CD8-positive, alpha-beta memory T cell (primary cell): ENCODE measurements at regions not wholly inside any gene's neighbourhood (a gene's known extent, or its start where the extent isn't known, plus 50 kb on each side); places are given as distances from the start of the nearest gene placed in this dataset.

Experiments
- CTCF ChIA-PET: fragments of 350-600 bp; sonication (Branson Sonifier 250); formaldehyde crosslinking; loops from one replicate; lab custom pipeline; 2021; ENCODE audit warnings: antibody characterized with exemption; lab: Charles Lee
- POLR2A ChIA-PET: fragments of 350-600 bp; sonication (Branson Sonifier 250); formaldehyde crosslinking; loops from one replicate; lab custom pipeline; 2021; ENCODE audit warnings: antibody characterized with exemption; lab: Charles Lee
- DNase-seq, 5 donors: peaks; one replicate each; pipeline versions ENCODE4 v3.0.0 to v3.0.0-alpha.2; 2020 to 2022; ENCODE audit warnings: mixed read lengths in 1 of 5
- H3K27ac ChIP-seq: one replicate; pipeline ENCODE4 v1.7.0; 2013; ENCODE audit warnings: low read depth, mild to moderate bottlenecking, low read length, moderate library complexity
- H3K27me3 ChIP-seq: 2 replicates; pipeline ENCODE4 v1.7.0; 2013; ENCODE audit warnings: low read length, mild to moderate bottlenecking; ENCODE audit not compliant: insufficient read depth, poor library complexity, severe bottlenecking
- H3K36me3 ChIP-seq: 2 replicates; pipeline ENCODE4 v1.7.0; 2013; ENCODE audit warnings: mild to moderate bottlenecking, low read length, moderate library complexity; ENCODE audit not compliant: insufficient read depth
- H3K4me1 ChIP-seq: 2 replicates; pipeline ENCODE4 v1.7.0; 2013; ENCODE audit warnings: mild to moderate bottlenecking, low read length, moderate library complexity; ENCODE audit not compliant: insufficient read depth
- H3K4me3 ChIP-seq: 2 replicates; pipeline ENCODE4 v1.7.0; 2013; ENCODE audit warnings: mild to moderate bottlenecking, low read length
- H3K9me3 ChIP-seq: 2 replicates; pipeline ENCODE4 v1.7.0; 2013; ENCODE audit warnings: mild to moderate bottlenecking, low read length
- H3K27ac Mint-ChIP-seq, 8 donors: one replicate each; pipeline ENCODE4 v1.8.0; 2020 to 2021; ENCODE audit warnings: mixed read lengths in 8 of 8, mild to moderate bottlenecking in 6 of 8, inconsistent platforms in 3 of 8, moderate library complexity in 3 of 8
- H3K27me3 Mint-ChIP-seq, 2 donors: one replicate each; pipeline ENCODE4 v1.8.0; 2020 to 2021; ENCODE audit warnings: mixed read lengths in 2 of 2, mild to moderate bottlenecking in 1 of 2, moderate library complexity in 1 of 2
- H3K36me3 Mint-ChIP-seq, 3 donors: one replicate each; pipeline ENCODE4 v1.8.0; 2020 to 2021; ENCODE audit warnings: mixed read lengths in 3 of 3, inconsistent platforms in 1 of 3, mild to moderate bottlenecking in 1 of 3
- H3K4me1 Mint-ChIP-seq, 3 donors: one replicate each; pipeline ENCODE4 v1.8.0; 2020 to 2021; ENCODE audit warnings: mixed read lengths in 3 of 3, inconsistent platforms in 1 of 3, mild to moderate bottlenecking in 1 of 3
- H3K4me3 Mint-ChIP-seq, 7 donors: one replicate each; pipeline ENCODE4 v1.8.0; 2020 to 2021; ENCODE audit warnings: mixed read lengths in 7 of 7, mild to moderate bottlenecking in 6 of 7, moderate library complexity in 4 of 7, inconsistent platforms in 2 of 7
- H3K9me3 Mint-ChIP-seq, 5 donors: one replicate each; pipeline ENCODE4 v1.8.0; 2020 to 2022; ENCODE audit warnings: mixed read lengths in 5 of 5, mild to moderate bottlenecking in 3 of 5, moderate library complexity in 2 of 5, inconsistent platforms in 1 of 5

DNA sequence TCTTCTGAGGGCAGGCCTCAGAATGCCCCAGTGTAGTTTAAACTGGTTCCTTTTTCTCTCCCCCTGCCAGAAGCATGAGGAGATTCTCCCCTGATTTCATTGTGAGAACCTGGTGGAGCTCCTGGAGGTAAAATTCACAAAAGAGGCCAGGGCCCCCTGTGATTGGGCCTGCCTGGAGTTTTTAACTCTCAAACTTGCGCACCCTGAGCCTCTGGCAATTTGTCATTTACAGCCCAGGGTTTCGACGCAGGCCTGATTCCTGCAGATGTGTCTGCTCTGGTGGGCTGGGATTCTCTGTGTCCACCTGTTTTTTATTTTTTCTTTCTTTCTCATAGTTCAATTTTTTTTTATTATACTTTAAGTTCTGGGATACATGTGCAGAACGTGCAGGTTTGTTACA lies 157.9 kb downstream of the ASB1 start:
- Histone ChIP-seq H3K27ac (no peak overlapping the region), H3K9me3 (no peaks in the 10 kb centered on the region), H3K4me3 (no peak overlapping the region), H3K36me3 (no peaks in the 10 kb centered on the region), H3K27me3 (no peaks in the 10 kb centered on the region), H3K4me1 (no peaks in the 10 kb centered on the region)
- ChIA-PET CTCF (no interaction called here), POLR2A (no interaction called here)
- Mint-ChIP-seq H3K36me3 (no peaks in the 10 kb centered on the region), H3K27ac (no peak overlapping the region), H3K4me1 (no peaks in the 10 kb centered on the region), H3K27me3 (peaks cover 5 to 14% of the 10 kb centered on the region in 2 donors), H3K4me3 (no peak overlapping the region), H3K9me3 (peaks cover 0 to 1% (median 0%) of the 10 kb centered on the region in 5 donors)
- DNase-seq, result no peak

DNA sequence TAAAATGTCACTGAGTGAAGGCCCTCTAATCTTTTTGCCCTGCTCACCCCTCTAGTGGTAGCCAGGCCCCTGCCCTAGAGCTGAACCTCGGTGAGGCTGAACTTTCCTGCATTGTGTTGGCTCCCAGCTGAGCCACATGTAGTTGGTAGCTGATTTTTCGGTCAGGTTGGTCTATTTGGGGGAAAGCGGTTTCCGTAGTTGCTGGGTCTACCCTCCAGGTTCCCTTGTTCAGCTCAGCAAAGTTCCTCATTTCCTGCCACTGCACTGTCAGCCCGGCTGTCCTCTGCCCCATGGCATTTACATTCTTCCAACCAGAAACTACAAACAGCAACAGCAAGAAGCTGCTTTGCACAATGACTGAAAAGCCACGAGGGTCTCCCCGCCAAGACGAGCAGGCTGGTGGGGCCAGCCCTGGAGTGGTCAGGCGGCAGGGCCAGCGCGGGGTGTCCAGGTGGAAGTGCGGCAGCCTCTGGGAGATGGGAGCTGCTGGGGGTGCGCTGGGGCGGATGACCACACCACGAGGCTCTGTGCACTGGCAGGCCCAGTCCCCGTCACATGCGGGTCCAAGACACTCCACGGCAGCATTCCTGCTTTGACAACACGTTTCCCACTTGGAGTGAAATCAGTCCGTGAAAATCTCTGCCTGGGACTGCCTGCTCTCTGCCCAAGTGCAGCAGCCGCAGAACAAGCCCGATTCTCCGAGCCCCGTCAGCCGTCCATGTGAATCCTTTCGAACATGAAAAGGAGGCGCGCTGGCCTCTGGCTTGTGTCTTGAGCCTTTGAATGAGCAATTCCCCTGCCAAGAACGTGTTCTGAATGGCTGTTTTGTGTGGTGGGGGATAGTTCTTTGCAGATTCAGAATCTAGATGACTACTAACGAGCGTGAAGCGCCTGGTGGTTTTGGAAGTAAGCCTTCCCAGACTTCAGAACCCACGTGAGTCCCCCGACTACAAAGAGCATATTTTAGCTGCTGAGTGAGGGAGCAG lies 159.4 kb downstream of the ASB1 start:
- POLR2A ChIA-PET, result interaction anchor here (0.8 kb wide), 1 partner anchor 1219 kb away, joined by 3 read pairs; no protein-coding TSS in a partner anchor
- CTCF ChIA-PET, result no interaction called here
- H3K36me3 Mint-ChIP-seq, result no peaks in the 10 kb centered on the region
- Histone ChIP-seq H3K9me3 (no peaks in the 10 kb centered on the region), H3K4me3 (no peak overlapping the region), H3K4me1 (no peaks in the 10 kb centered on the region), H3K36me3 (no peaks in the 10 kb centered on the region), H3K27ac (no peak overlapping the region), H3K27me3 (no peaks in the 10 kb centered on the region)
- H3K4me1 Mint-ChIP-seq, result no peaks in the 10 kb centered on the region
- no peak for DNase-seq
- no peak overlapping the region for H3K4me3 Mint-ChIP-seq
- no peaks in the 10 kb centered on the region for H3K9me3 Mint-ChIP-seq
- H3K27ac Mint-ChIP-seq, result peak overlapping the region in 1 of 8 donors; percentile 54
- peaks cover 2 to 8% of the 10 kb centered on the region in 2 donors for H3K27me3 Mint-ChIP-seq

DNA sequence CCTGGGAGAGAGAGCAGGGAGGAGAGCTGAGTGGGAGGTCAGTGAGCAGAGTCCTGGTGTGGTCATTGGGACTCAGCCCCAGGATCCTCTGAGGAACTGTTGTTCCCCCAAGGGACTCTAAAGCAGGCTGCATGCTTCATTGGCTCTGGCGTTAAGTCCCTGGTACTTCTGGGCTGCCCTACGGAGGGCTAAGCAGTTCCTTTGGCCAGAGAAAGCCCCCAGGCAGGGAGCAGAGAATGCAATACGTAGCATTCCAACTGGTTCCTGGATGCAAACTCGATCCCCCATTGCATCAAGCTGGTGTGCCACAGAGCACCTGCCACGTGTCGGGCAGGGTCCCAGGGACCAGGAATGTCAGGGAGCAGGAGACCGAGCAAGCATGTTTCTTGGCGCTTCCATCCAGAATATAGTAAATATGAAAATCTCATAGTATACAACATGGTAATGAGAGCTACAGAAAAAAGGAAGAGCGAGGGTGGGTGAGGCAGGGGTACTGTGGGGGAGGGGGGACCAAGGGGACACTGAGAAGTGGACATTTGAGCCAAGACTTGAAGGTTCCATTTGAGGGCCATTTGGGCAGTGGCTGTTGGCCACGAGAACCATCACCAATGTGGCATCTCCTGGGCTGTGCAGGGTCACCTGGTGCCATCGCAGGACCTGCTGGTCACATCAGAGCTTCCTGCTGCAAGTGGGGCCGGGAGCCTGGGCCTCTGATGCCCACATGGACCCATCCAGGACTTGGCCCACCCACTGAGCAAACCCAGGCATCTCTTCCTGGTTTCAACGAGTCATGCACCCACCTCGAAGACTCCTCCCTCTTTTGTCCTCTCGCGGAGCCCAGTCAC lies 160.4 kb downstream of the ASB1 start:
- Histone ChIP-seq H3K4me1 (no peaks in the 10 kb centered on the region), H3K27me3 (no peaks in the 10 kb centered on the region), H3K9me3 (no peaks in the 10 kb centered on the region), H3K4me3 (no peak overlapping the region), H3K36me3 (no peaks in the 10 kb centered on the region), H3K27ac (no peak overlapping the region)
- ChIA-PET CTCF (no interaction called here), POLR2A (no interaction called here)
- no peak for DNase-seq
- Mint-ChIP-seq H3K4me1 (no peaks in the 10 kb centered on the region), H3K9me3 (no peaks in the 10 kb centered on the region), H3K27ac (peak overlapping the region in 1 of 8 donors; percentile 54), H3K4me3 (no peak overlapping the region), H3K27me3 (peaks cover 3 to 8% of the 10 kb centered on the region in 2 donors), H3K36me3 (no peaks in the 10 kb centered on the region)

GRCh38 chr2:238587776-238588660 lies 161.3 kb downstream of the ASB1 start:
- Histone ChIP-seq H3K9me3 (no peaks in the 10 kb centered on the region), H3K4me1 (no peaks in the 10 kb centered on the region), H3K36me3 (no peaks in the 10 kb centered on the region), H3K27me3 (no peaks in the 10 kb centered on the region), H3K27ac (no peak overlapping the region), H3K4me3 (no peak overlapping the region)
- POLR2A ChIA-PET, result no interaction called here
- H3K27me3 Mint-ChIP-seq, result peaks cover 3 to 8% of the 10 kb centered on the region in 2 donors
- no peaks in the 10 kb centered on the region for H3K4me1 Mint-ChIP-seq
- no peaks in the 10 kb centered on the region for H3K36me3 Mint-ChIP-seq
- no peaks in the 10 kb centered on the region for H3K9me3 Mint-ChIP-seq
- H3K4me3 Mint-ChIP-seq, result no peak overlapping the region
- no peak for DNase-seq
- CTCF ChIA-PET, result no interaction called here
- H3K27ac Mint-ChIP-seq, result no peak overlapping the region

DNA sequence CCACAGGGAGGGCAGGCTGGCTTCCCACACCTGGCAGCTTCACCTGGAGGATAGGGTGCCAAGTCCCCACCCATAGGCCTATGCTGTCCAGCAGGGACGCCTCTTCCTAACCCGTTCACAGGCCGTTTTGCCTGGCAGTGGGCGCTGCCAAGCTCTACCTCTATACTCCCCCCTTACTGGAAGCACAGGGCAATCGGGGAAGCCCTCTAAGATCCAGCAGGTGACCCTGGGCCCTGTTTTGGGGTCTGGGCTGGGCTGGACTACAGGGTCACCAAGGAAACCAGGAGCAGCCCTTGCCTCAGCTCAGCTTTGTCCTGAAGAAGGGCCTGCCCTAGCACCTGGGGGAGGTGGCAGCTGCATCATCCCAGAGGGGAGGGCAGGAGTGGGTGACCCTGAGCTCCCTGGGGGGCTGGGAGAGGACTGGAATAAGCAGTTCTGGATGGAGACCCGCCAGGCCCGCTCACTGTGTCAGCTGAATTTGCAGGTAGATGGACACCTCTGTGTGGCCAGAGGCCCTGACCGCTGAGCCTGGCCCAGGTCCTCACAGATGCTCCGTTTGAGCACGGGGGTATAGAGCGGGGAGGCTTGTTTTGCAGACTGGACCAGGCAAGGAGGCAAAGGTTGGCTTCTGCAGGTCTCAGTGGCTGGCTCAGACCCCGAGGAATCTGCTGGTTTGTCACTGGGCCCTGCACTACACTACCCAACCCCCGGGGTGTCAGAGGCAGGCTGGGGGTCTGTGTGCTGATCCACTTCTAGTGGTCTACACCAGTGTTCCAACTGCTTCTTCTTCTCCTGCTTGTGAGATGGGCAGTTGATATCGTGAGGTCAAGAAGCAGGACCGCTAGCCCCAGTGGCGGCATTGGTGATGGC lies 163.1 kb downstream of the ASB1 start:
- Mint-ChIP-seq H3K4me3 (no peak overlapping the region), H3K27me3 (peaks cover 3 to 8% of the 10 kb centered on the region in 2 donors), H3K36me3 (no peaks in the 10 kb centered on the region), H3K9me3 (no peaks in the 10 kb centered on the region), H3K27ac (no peak overlapping the region), H3K4me1 (no peaks in the 10 kb centered on the region)
- H3K36me3 ChIP-seq, result no peaks in the 10 kb centered on the region
- no peak overlapping the region for H3K27ac ChIP-seq
- H3K4me1 ChIP-seq, result no peaks in the 10 kb centered on the region
- H3K4me3 ChIP-seq, result no peak overlapping the region
- H3K27me3 ChIP-seq, result no peaks in the 10 kb centered on the region
- CTCF ChIA-PET, result no interaction called here
- H3K9me3 ChIP-seq, result no peaks in the 10 kb centered on the region
- no peak for DNase-seq
- POLR2A ChIA-PET, result no interaction called here

GRCh38 chr2:238591732-238592131 lies 165.0 kb downstream of the ASB1 start:
- Histone ChIP-seq H3K9me3 (no peaks in the 10 kb centered on the region), H3K27me3 (no peaks in the 10 kb centered on the region), H3K27ac (no peak overlapping the region), H3K4me3 (no peak overlapping the region), H3K4me1 (no peaks in the 10 kb centered on the region), H3K36me3 (no peaks in the 10 kb centered on the region)
- no peaks in the 10 kb centered on the region for H3K36me3 Mint-ChIP-seq
- no peaks in the 10 kb centered on the region for H3K4me1 Mint-ChIP-seq
- no peak for DNase-seq
- no peaks in the 10 kb centered on the region for H3K9me3 Mint-ChIP-seq
- H3K4me3 Mint-ChIP-seq, result no peak overlapping the region
- no peak overlapping the region for H3K27ac Mint-ChIP-seq
- CTCF ChIA-PET, result no interaction called here
- POLR2A ChIA-PET, result no interaction called here
- peaks cover 3 to 8% of the 10 kb centered on the region in 2 donors for H3K27me3 Mint-ChIP-seq

DNA sequence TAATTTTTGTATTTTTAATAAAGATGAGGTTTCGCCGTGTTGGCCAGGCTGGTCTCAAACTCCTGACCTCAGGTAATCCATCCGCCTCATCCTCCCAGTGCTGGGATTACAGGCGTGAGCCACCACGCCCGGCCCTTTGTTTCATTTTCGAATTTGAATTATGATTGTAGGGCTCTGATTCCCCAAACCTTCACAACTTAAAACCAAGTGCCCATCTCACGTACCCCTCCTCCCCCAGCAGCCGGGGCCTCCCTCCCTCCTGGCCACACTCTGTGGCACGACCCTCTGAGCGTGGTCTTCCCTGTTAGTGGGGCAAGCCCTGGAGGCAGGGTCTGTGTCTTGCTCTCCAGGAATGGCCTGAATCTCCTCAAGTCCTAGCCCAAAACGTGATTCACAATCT lies 166.5 kb downstream of the ASB1 start:
- Mint-ChIP-seq H3K36me3 (peaks cover 0 to 1% (median 0%) of the 10 kb centered on the region in 3 donors), H3K4me1 (no peaks in the 10 kb centered on the region), H3K9me3 (no peaks in the 10 kb centered on the region), H3K4me3 (no peak overlapping the region), H3K27me3 (peaks cover 3 to 11% of the 10 kb centered on the region in 2 donors), H3K27ac (no peak overlapping the region)
- no peak for DNase-seq
- ChIA-PET CTCF (no interaction called here), POLR2A (no interaction called here)
- no peak overlapping the region for H3K4me3 ChIP-seq
- H3K27me3 ChIP-seq, result no peaks in the 10 kb centered on the region
- H3K9me3 ChIP-seq, result no peaks in the 10 kb centered on the region
- no peaks in the 10 kb centered on the region for H3K4me1 ChIP-seq
- H3K36me3 ChIP-seq, result no peaks in the 10 kb centered on the region
- no peak overlapping the region for H3K27ac ChIP-seq
